ENCODE measurements at regions not wholly inside any gene's neighbourhood (a gene's known extent, or its start where the extent isn't known, plus 50 kb on each side); places are given as distances from the start of the nearest gene placed in this dataset.
A peak's percentile ranks its signal among the peaks of the same experiment; 100 is the strongest.
"Not testable (repeated sequence)": the region's sequence is repeated elsewhere in the genome, so short reads cannot be mapped to it uniquely, and the experiment has no call there.

- H3K36me3 Mint-ChIP-seq = peaks cover 1% of the 10 kb centered on the region
- no peak for ATAC-seq (ENCODE audit: low read depth)
- H3K9me3 Mint-ChIP-seq = no peaks in the 10 kb centered on the region
- POLR2A ChIA-PET = no interaction called here
- peaks cover 5% of the 10 kb centered on the region for H3K27me3 Mint-ChIP-seq
- no peak overlapping the region for H3K27ac Mint-ChIP-seq
- DNase-seq = no peak
- peaks cover 5% of the 10 kb centered on the region for H3K4me1 Mint-ChIP-seq
- H3K4me3 Mint-ChIP-seq = no peak overlapping the region
Measured at GRCh38 chr2:64263315-64263714, 119.1 kb upstream of the PELI1 start.

GRCh38 chr2:64267699-64268098 is 123.5 kb upstream of the PELI1 start:
- DNase-seq (no peak), ATAC-seq (ENCODE audit: low read depth) (no peak)
- H3K27me3 Mint-ChIP-seq = peaks cover 5% of the 10 kb centered on the region
- H3K4me1 Mint-ChIP-seq = no peaks in the 10 kb centered on the region
- H3K9me3 Mint-ChIP-seq = peaks cover 2% of the 10 kb centered on the region
- H3K4me3 Mint-ChIP-seq = no peak overlapping the region
- H3K36me3 Mint-ChIP-seq = peaks cover 1% of the 10 kb centered on the region
- no peak overlapping the region for H3K27ac Mint-ChIP-seq
- POLR2A ChIA-PET = no interaction called here

DNA sequence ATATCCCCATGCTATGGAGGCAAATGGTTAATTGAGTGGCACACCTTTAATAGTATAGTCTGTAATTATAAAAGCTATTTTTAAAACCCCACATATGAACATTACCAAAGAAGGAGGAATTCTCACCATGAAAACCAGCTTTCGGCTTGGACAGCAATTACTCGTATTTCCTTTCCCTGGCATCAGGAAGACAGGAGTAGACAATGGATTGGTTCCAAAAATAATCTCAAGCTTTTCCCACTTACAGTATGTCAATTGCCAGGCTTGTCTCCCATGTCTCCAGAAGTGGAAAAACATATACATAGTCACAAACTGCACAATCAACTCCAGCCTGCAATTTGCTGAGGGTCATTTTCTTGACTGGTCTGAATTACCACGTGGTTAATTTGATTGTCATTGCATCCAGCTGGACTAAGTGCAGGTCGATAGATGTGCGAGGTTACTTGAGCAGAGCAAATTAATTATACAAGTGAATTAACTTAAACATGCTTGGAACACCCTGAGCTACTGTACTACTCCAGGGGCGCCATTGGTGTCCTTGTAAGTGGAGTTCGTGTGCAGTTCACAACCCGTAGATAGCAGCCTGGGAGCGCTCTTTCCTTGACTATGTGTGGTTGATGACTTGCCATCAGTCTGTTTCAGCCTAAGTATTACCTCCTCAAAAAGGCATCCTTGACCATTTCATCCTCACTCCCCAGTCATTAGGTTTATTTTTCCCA is 124.3 kb upstream of the PELI1 start:
- ATAC-seq (ENCODE audit: low read depth) = no peak
- Mint-ChIP-seq H3K27me3 (peaks cover 5% of the 10 kb centered on the region), H3K27ac (no peak overlapping the region), H3K4me1 (peaks cover 6% of the 10 kb centered on the region), H3K4me3 (no peak overlapping the region), H3K9me3 (peaks cover 2% of the 10 kb centered on the region), H3K36me3 (peaks cover 1% of the 10 kb centered on the region)
- POLR2A ChIA-PET = no interaction called here
- no peak for DNase-seq

DNA sequence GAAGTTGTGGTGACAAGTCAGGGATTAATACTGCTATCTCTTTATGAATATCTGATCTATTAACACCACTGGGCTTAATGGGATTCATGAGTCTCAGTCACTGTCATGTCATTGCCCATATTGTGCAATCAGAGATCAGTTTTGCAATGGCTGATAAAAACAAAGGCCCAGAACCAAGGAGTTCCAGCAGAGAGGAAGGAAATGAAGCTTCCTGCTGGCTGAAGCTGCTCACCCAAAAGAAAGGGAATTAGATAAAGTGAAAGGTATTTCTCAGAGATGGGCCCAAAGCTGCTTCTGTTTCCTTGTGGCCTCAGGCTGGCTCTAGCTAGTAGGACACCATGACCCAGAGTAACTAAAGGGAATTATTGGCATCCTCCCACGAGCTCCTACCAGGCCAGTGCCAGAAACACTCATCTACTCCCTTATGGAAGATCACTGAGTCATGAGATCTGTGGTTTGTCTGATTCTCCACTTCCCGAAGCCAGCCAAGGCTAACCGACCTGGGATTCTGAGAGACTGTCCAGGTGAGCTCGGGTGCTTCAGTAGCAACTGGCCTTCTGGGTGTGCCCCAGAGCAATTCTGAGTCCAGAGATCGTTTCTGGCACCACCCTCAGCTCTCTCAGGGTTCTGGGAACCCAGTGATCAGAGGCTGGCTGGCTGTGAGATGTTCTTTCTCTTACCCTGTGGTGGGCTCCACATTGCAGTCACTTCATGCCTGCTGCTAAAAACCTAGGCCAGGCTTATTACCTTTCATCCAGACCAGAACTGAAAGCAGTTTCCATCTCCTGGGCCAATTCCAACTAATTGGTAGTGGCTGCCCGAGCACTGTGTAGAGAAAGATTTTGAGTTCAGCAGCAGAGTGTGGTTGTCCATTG is 129.5 kb upstream of the PELI1 start:
- no peaks in the 10 kb centered on the region for H3K27me3 Mint-ChIP-seq
- peaks cover 2% of the 10 kb centered on the region for H3K9me3 Mint-ChIP-seq
- H3K4me3 Mint-ChIP-seq = no peak overlapping the region
- H3K36me3 Mint-ChIP-seq = peaks cover 1% of the 10 kb centered on the region
- POLR2A ChIA-PET = no interaction called here
- no peak for DNase-seq
- no peak for ATAC-seq (ENCODE audit: low read depth)
- peaks cover 17% of the 10 kb centered on the region for H3K4me1 Mint-ChIP-seq
- H3K27ac Mint-ChIP-seq = no peak overlapping the region

DNA sequence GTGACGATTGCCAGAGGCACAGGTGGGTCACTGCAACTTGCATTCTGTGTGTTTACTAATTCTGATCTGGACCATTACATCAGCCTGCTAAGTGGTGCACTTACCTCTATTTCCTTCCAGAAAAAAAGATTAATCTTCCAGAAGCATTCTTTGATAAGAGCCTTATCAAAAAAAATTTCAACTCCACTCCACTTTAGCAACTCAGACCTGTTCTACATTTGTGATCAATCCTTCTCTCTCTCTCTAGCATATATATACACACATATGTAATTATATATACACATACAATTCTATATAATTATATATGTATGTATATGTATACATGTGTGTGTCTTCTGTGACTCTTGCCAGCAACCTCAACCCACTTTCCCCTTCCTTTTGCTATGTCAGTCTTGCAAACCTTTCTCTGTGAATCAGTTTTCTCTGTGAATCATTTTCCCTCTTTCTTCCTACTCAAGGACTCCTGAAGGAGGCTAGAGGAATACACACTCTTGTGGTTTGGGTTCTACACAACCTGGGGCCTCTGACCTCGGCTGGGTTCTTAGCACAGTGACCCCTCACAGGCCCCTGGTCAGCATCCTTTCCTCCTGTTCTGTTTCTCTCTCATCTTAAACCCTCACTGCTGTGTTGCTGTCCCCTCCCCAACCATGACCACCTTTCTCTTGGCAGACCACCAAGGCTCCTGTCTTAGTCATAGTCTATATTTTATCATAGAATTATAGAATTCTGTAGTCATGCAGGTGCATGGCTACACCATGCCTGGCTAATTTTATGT is 130.4 kb upstream of the PELI1 start:
- Mint-ChIP-seq H3K4me3 (no peak overlapping the region), H3K27ac (no peak overlapping the region), H3K4me1 (peaks cover 17% of the 10 kb centered on the region), H3K9me3 (peaks cover 2% of the 10 kb centered on the region), H3K27me3 (no peaks in the 10 kb centered on the region), H3K36me3 (peaks cover 1% of the 10 kb centered on the region)
- POLR2A ChIA-PET = no interaction called here
- ATAC-seq (ENCODE audit: low read depth) (no peak), DNase-seq (no peak)

- no peak overlapping the region for H3K4me3 Mint-ChIP-seq
- no peak overlapping the region for H3K27ac Mint-ChIP-seq
- POLR2A ChIA-PET = no interaction called here
- ATAC-seq (ENCODE audit: low read depth) = no peak
- DNase-seq = no peak
- peaks cover 17% of the 10 kb centered on the region for H3K4me1 Mint-ChIP-seq
- peaks cover 2% of the 10 kb centered on the region for H3K9me3 Mint-ChIP-seq
- H3K27me3 Mint-ChIP-seq = no peaks in the 10 kb centered on the region
- peaks cover 1% of the 10 kb centered on the region for H3K36me3 Mint-ChIP-seq
Measured at GRCh38 chr2:64275174-64275466, 130.9 kb upstream of the PELI1 start.

DNA sequence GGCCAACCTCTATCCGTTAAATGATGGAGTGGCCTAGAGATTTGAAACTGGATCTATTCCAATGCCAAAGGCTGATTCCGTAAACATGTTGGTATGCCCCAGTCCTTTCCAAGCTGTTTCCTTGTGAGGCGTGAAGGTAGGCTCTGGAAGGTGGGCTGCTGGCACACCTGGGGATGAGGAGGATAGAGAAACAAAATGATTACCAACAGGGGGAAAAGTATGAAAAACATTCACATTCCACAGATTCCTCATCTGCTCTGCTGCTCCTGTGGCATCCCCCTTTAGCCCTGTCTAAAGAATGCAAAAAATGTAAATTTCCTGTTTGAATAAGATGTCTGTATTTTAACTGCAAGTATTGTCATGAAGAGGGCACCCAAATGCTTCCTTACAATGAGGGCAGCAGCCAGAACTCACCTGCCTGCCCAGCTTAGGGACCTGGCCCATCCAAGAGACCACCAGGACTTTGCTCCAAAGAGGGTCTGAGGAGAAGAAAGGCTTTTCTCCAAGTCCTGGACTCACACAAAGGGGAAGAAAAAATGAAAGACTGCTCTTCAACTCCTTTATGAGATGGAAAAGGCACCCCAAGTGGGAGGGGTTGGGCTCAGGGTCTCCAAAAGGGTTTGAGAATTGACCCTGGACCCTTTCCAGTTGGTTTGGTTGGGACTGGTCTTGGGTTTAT is 132.3 kb upstream of the PELI1 start:
- no peaks in the 10 kb centered on the region for H3K27me3 Mint-ChIP-seq
- H3K4me3 Mint-ChIP-seq = no peak overlapping the region
- H3K36me3 Mint-ChIP-seq = peaks cover 1% of the 10 kb centered on the region
- H3K4me1 Mint-ChIP-seq = peaks cover 17% of the 10 kb centered on the region
- POLR2A ChIA-PET = no interaction called here
- no peaks in the 10 kb centered on the region for H3K9me3 Mint-ChIP-seq
- DNase-seq = no peak
- ATAC-seq (ENCODE audit: low read depth) = no peak
- no peak overlapping the region for H3K27ac Mint-ChIP-seq

DNA sequence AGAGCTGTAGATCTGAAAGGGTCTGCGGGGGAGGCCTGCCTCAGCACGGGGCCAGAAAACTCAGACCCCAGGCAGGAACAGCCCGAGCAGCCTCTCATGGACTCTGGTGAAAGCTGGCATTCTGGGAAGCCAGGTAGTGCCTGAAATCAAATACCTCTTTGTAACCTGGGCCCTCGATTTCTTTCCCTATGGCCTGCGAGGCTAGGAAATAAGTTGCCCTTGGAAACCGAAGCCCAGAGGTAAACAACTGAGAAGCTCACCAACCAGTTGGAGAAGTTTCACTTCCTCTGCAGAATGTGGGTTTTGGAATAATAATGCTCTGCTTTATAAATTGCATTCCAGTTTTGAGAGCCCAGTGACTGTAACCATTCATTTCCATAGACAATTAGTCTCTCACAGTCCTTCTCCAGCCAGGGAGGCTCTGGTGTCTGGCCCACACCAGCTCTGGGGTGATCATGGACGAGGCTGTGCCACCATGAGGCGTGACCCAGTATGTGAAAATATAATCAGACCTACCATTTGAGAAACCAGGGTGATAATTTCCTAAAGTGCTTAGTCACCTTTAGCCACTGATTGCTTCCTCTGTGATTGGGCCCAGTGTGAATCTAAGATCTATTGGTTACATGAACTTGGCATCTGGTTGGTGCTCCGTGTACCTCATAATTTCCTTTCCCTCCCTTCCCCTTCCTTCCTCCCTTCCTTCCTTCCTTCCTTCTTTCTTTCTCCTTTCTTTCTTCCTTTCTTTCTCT is 133.1 kb upstream of the PELI1 start:
- Mint-ChIP-seq H3K4me1 (peaks cover 17% of the 10 kb centered on the region), H3K27ac (no peak overlapping the region), H3K36me3 (peaks cover 1% of the 10 kb centered on the region), H3K9me3 (no peaks in the 10 kb centered on the region), H3K27me3 (no peaks in the 10 kb centered on the region), H3K4me3 (no peak overlapping the region)
- POLR2A ChIA-PET = no interaction called here
- DNase-seq = no peak
- ATAC-seq (ENCODE audit: low read depth) = no peak

GRCh38 chr2:64280812-64281211 is 136.6 kb upstream of the PELI1 start:
- H3K27me3 Mint-ChIP-seq; POLR2A ChIA-PET; ATAC-seq (ENCODE audit: low read depth); H3K36me3 Mint-ChIP-seq; DNase-seq; H3K4me3 Mint-ChIP-seq; H3K9me3 Mint-ChIP-seq; H3K4me1 Mint-ChIP-seq; H3K27ac Mint-ChIP-seq: not testable (repeated sequence)

DNA sequence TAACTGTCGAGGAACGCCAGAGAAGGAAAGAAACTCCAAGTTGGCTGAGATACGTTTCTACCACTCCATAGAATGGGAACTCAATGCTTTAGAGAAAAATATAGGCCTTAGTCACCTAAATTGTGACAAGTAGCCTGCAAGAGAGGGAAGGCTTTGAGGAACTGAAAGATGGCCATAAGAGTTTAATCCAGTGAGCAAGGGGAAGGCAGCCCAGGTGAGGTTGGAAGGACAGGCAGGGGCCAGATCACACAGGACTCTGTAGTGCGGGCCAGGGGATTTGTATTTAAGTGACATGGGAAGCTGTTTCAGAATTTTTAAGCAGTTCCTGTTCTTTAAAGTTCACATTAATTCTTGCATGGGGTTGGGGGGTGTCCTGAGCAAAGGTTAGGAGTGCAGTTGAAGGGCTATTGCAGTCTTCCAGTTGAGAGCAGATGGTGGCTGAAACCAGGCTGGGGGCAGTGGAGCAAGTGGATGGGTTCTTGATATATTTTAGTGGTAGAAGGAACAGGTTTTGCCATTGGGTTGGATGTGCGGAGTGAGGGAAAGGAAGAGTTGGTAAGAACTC is 138.9 kb upstream of the PELI1 start:
- no peak overlapping the region for H3K27ac Mint-ChIP-seq
- no peak for ATAC-seq (ENCODE audit: low read depth)
- DNase-seq = no peak
- peaks cover 1% of the 10 kb centered on the region for H3K27me3 Mint-ChIP-seq
- POLR2A ChIA-PET = interaction anchor here (1.3 kb wide), 1 partner anchor 43 kb away, joined by 4 read pairs; no protein-coding TSS in a partner anchor
- H3K4me1 Mint-ChIP-seq = no peaks in the 10 kb centered on the region
- no peak overlapping the region for H3K4me3 Mint-ChIP-seq
- H3K9me3 Mint-ChIP-seq = no peaks in the 10 kb centered on the region
- no peaks in the 10 kb centered on the region for H3K36me3 Mint-ChIP-seq

DNA sequence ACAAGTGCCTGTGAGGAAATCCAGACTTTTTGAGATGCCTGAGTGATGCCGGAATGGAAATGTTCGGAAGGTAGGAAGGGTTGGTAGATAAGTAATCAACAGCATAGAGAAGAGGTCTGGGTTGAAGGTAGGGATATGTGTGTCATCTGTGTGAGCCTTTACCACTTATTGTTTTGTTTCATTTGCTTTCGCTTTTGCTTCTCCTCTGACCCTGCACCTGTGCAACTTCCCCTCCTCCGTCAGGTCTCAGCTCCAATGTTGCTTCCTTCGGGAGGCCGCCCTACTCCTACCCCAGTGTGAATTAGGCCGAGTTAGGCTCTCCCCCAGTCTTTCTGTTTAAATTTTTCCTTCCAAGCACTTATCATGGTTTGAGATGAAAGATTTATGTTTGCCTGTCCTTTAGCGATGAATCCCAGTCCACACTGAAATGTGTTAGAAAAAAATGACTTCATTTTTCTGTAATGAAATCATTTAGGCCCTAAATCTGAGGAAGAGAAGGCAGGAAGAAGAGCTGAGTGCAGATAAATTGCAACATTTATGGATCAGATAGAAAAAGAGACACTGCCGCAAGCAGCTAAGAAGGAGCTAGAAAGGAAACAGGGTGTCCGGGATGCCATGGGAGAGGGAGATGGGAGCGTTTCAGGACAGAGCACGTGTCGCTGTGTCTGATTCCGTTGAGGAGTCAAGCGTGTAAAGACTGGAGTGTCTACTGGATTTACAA is 139.6 kb upstream of the PELI1 start:
- H3K4me3 Mint-ChIP-seq = no peak overlapping the region
- no peak overlapping the region for H3K27ac Mint-ChIP-seq
- DNase-seq (peak; percentile 43), ATAC-seq (ENCODE audit: low read depth) (peak; percentile 97)
- no peaks in the 10 kb centered on the region for H3K36me3 Mint-ChIP-seq
- H3K27me3 Mint-ChIP-seq = peaks cover 1% of the 10 kb centered on the region
- no peaks in the 10 kb centered on the region for H3K9me3 Mint-ChIP-seq
- POLR2A ChIA-PET = interaction anchor here (0.9 to 1.3 kb wide), 2 partner anchors 34 to 42 kb away, joined by 3 to 4 read pairs; no protein-coding TSS in a partner anchor
- H3K4me1 Mint-ChIP-seq = peaks cover 3% of the 10 kb centered on the region

DNA sequence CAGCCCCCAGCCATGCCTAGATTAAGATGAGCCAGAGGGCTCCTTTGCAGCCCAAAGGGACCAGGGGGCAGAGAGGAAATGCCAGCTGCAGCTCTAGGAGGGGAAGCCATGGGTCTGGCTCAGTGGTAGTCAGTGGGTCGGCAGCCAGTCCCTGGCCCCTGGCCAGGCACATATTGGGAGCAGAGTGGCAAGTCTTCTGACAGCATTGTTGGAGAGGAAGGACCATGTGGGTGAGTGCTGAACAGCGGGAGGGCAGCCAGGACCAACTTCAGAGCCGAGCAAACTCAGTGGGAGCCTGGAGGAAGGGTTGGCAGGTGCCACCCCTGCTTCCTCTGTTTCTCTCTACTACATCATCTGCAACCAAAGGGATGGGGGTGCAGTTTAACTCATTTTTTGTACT is 140.5 kb upstream of the PELI1 start:
- POLR2A ChIA-PET = no interaction called here
- Mint-ChIP-seq H3K4me1 (peaks cover 3% of the 10 kb centered on the region), H3K27ac (no peak overlapping the region), H3K36me3 (no peaks in the 10 kb centered on the region), H3K9me3 (no peaks in the 10 kb centered on the region), H3K27me3 (peaks cover 1% of the 10 kb centered on the region), H3K4me3 (no peak overlapping the region)
- DNase-seq (no peak), ATAC-seq (ENCODE audit: low read depth) (no peak)

Measured in activated naive CD8-positive, alpha-beta T cell treated with anti-CD3 and anti-CD28 coated beads, Interleukin-2, amount 10 ng/mL, durations not matched to agents 7 days and 5 days (primary cell).